ENCODE measurements at regions not wholly inside any gene's neighbourhood (a gene's known extent, or its start where the extent isn't known, plus 50 kb on each side); places are given as distances from the start of the nearest gene placed in this dataset.

DNA sequence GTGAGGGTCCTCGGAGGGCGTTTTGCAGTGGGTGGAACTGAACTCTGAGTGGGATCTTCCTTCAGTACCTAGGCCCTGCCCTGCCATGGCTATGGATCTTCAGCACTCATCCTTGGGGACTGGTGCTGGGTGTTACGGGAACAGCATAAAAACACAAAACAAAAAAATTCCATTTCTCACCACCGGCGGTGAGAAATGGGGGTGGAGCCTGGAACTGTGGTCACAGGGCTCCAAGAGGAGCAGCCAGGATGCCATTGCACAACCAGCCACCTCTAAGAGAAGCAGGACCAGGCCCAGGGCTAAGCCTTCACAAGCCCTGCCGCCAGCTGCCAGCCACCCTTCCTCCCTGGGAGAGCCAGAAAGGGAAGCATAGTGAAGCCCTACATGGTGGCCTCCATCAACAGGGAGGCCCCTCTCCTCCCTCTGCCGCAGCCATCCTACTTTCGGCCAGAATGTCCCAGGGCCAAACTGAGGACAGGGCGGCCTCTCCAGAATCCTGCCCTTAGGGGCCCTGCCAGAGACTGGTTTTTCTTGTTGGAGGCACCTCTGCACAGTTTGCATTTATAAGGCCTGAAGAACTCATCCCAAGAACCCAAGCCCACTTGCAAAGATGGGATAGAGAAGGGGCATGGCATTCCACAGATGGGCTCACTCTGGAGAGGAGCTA, 76.5 kb downstream of the VCPKMT start:
- CTCF ChIA-PET, result interaction anchor here (0.6 kb wide), 1 partner anchor 267 kb away, joined by 4 read pairs; no protein-coding TSS in a partner anchor

More for the DNA sequence above, 76.5 kb downstream of the VCPKMT start:
- Mint-ChIP-seq H3K4me1 (no peaks in the 10 kb centered on the region), H3K4me3 (no peak overlapping the region), H3K27ac (no peak overlapping the region), H3K9me3 (no peaks in the 10 kb centered on the region), H3K27me3 (ENCODE audit: low read depth) (no peaks in the 10 kb centered on the region), H3K36me3 (no peaks in the 10 kb centered on the region)
- POLR2A ChIA-PET, result no interaction called here
- TF ChIP-seq, protein P1, sequence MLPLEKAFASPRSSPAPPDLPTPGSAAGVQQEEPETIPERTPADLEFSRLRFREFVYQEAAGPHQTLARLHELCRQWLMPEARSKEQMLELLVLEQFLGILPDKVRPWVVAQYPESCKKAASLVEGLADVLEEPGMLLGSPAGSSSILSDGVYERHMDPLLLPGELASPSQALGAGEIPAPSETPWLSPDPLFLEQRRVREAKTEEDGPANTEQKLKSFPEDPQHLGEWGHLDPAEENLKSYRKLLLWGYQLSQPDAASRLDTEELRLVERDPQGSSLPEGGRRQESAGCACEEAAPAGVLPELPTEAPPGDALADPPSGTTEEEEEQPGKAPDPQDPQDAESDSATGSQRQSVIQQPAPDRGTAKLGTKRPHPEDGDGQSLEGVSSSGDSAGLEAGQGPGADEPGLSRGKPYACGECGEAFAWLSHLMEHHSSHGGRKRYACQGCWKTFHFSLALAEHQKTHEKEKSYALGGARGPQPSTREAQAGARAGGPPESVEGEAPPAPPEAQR (CRISPR knock-in tag; IDR thresholded peaks at IDR 0.05), result no peak
- TF ChIP-seq, protein P2, sequence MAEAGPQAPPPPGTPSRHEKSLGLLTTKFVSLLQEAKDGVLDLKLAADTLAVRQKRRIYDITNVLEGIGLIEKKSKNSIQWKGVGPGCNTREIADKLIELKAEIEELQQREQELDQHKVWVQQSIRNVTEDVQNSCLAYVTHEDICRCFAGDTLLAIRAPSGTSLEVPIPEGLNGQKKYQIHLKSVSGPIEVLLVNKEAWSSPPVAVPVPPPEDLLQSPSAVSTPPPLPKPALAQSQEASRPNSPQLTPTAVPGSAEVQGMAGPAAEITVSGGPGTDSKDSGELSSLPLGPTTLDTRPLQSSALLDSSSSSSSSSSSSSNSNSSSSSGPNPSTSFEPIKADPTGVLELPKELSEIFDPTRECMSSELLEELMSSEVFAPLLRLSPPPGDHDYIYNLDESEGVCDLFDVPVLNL (CRISPR knock-in tag; IDR thresholded peaks at IDR 0.05; ENCODE audit: borderline replicate concordance, low read depth), result no peak
- no peak for TF ChIP-seq SOX15 (CRISPR knock-in tag; IDR thresholded peaks at IDR 0.05)
- TF ChIP-seq CBFB (CRISPR knock-in tag; IDR thresholded peaks at IDR 0.05; ENCODE audit: low read depth), result no peak
- TF ChIP-seq PRRX2 (CRISPR knock-in tag; IDR thresholded peaks at IDR 0.05), result no peak
- TF ChIP-seq JUN (CRISPR knock-in tag; IDR thresholded peaks at IDR 0.05), result no peak
- TF ChIP-seq, protein P3, sequence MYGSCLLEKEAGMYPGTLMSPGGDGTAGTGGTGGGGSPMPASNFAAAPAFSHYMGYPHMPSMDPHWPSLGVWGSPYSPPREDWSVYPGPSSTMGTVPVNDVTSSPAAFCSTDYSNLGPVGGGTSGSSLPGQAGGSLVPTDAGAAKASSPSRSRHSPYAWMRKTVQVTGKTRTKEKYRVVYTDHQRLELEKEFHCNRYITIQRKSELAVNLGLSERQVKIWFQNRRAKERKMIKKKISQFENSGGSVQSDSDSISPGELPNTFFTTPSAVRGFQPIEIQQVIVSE (CRISPR knock-in tag; IDR thresholded peaks at IDR 0.05; ENCODE audit: borderline replicate concordance), result no peak
- TF ChIP-seq, protein P4, sequence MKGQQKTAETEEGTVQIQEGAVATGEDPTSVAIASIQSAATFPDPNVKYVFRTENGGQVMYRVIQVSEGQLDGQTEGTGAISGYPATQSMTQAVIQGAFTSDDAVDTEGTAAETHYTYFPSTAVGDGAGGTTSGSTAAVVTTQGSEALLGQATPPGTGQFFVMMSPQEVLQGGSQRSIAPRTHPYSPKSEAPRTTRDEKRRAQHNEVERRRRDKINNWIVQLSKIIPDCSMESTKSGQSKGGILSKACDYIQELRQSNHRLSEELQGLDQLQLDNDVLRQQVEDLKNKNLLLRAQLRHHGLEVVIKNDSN (CRISPR knock-in tag; IDR thresholded peaks at IDR 0.05), result no peak
- TF ChIP-seq, protein P5, sequence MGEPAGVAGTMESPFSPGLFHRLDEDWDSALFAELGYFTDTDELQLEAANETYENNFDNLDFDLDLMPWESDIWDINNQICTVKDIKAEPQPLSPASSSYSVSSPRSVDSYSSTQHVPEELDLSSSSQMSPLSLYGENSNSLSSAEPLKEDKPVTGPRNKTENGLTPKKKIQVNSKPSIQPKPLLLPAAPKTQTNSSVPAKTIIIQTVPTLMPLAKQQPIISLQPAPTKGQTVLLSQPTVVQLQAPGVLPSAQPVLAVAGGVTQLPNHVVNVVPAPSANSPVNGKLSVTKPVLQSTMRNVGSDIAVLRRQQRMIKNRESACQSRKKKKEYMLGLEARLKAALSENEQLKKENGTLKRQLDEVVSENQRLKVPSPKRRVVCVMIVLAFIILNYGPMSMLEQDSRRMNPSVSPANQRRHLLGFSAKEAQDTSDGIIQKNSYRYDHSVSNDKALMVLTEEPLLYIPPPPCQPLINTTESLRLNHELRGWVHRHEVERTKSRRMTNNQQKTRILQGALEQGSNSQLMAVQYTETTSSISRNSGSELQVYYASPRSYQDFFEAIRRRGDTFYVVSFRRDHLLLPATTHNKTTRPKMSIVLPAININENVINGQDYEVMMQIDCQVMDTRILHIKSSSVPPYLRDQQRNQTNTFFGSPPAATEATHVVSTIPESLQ (CRISPR knock-in tag; IDR thresholded peaks at IDR 0.05), result no peak
- TF ChIP-seq GRHL2 (CRISPR knock-in tag; IDR thresholded peaks at IDR 0.05; ENCODE audit: insufficient replicate concordance, severe bottlenecking), result no peak
- no peak for TF ChIP-seq MYBL2 (CRISPR knock-in tag; IDR thresholded peaks at IDR 0.05)
- no peak for TF ChIP-seq ZNF138 (CRISPR knock-in tag; conservative IDR thresholded peaks at IDR 0.05)
- TF ChIP-seq, protein P6, sequence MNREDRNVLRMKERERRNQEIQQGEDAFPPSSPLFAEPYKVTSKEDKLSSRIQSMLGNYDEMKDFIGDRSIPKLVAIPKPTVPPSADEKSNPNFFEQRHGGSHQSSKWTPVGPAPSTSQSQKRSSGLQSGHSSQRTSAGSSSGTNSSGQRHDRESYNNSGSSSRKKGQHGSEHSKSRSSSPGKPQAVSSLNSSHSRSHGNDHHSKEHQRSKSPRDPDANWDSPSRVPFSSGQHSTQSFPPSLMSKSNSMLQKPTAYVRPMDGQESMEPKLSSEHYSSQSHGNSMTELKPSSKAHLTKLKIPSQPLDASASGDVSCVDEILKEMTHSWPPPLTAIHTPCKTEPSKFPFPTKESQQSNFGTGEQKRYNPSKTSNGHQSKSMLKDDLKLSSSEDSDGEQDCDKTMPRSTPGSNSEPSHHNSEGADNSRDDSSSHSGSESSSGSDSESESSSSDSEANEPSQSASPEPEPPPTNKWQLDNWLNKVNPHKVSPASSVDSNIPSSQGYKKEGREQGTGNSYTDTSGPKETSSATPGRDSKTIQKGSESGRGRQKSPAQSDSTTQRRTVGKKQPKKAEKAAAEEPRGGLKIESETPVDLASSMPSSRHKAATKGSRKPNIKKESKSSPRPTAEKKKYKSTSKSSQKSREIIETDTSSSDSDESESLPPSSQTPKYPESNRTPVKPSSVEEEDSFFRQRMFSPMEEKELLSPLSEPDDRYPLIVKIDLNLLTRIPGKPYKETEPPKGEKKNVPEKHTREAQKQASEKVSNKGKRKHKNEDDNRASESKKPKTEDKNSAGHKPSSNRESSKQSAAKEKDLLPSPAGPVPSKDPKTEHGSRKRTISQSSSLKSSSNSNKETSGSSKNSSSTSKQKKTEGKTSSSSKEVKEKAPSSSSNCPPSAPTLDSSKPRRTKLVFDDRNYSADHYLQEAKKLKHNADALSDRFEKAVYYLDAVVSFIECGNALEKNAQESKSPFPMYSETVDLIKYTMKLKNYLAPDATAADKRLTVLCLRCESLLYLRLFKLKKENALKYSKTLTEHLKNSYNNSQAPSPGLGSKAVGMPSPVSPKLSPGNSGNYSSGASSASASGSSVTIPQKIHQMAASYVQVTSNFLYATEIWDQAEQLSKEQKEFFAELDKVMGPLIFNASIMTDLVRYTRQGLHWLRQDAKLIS (CRISPR knock-in tag; IDR thresholded peaks at IDR 0.05; ENCODE audit: borderline replicate concordance), result no peak
- TF ChIP-seq, protein P7, sequence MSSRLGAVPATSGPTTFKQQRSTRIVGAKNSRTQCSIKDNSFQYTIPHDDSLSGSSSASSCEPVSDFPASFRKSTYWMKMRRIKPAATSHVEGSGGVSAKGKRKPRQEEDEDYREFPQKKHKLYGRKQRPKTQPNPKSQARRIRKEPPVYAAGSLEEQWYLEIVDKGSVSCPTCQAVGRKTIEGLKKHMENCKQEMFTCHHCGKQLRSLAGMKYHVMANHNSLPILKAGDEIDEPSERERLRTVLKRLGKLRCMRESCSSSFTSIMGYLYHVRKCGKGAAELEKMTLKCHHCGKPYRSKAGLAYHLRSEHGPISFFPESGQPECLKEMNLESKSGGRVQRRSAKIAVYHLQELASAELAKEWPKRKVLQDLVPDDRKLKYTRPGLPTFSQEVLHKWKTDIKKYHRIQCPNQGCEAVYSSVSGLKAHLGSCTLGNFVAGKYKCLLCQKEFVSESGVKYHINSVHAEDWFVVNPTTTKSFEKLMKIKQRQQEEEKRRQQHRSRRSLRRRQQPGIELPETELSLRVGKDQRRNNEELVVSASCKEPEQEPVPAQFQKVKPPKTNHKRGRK (CRISPR knock-in tag; IDR thresholded peaks at IDR 0.05; ENCODE audit: borderline replicate concordance), result no peak
- no peak for DNase-seq (ENCODE audit: low spot score)
- no peak for ATAC-seq
